ENCODE measurements at regions not wholly inside any gene's neighbourhood (a gene's known extent, or its start where the extent isn't known, plus 50 kb on each side); places are given as distances from the start of the nearest gene placed in this dataset.
"Not testable (repeated sequence)": the region's sequence is repeated elsewhere in the genome, so short reads cannot be mapped to it uniquely, and the experiment has no call there.

DNA sequence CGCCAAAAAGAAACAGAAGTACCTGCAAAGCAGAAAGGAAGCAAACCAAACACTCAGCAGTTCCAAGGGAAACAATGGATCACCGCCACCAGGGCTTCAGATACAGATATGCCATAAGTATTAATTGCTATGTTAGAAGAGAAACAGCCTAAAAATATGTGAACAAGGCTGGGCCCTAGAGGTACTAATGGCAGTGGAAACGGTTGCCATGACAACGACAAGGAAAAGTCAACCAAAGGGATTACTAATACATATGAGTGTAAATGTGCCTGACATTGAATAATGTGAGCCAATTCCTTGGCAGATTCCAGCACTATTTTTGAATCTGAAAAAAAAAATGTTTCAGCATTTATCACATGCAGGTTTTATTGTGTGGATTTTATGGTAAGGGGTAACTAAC is 75.0 kb downstream of the CAVIN4 start:
- Histone ChIP-seq H3K4me3 (ENCODE audit: low read length) (no peak overlapping the region), H3K27me3 (replicated peaks; ENCODE audit: insufficient read depth, low read length) (no peaks in the 10 kb centered on the region), H3K9me3 (replicated peaks; ENCODE audit: insufficient read depth, low read length) (no peaks in the 10 kb centered on the region), H3K79me2 (ENCODE audit: low read length) (no peaks in the 10 kb centered on the region), H3K4me1 (ENCODE audit: low read length) (no peaks in the 10 kb centered on the region), H3F3A (ENCODE audit: insufficient read depth, low read length) (no peaks in the 10 kb centered on the region), H3K27ac (ENCODE audit: low read length) (no peak overlapping the region), H3K36me3 (replicated peaks; ENCODE audit: insufficient read depth, low read length) (no peaks in the 10 kb centered on the region), H2AFZ (ENCODE audit: low read length) (no peak overlapping the region), H3K9me2 (replicated peaks; ENCODE audit: insufficient read depth, low read length) (no peaks in the 10 kb centered on the region), H4K20me1 (ENCODE audit: insufficient read depth, low read length) (no peaks in the 10 kb centered on the region), H3K9ac (ENCODE audit: low read length) (no peak overlapping the region), H3K4me2 (ENCODE audit: low read depth, low read length) (no peak overlapping the region)
- no peak for TF ChIP-seq EZH2phosphoT487 (IDR thresholded peaks at IDR 0.05; ENCODE audit: low read length)
- TF ChIP-seq, protein P1, sequence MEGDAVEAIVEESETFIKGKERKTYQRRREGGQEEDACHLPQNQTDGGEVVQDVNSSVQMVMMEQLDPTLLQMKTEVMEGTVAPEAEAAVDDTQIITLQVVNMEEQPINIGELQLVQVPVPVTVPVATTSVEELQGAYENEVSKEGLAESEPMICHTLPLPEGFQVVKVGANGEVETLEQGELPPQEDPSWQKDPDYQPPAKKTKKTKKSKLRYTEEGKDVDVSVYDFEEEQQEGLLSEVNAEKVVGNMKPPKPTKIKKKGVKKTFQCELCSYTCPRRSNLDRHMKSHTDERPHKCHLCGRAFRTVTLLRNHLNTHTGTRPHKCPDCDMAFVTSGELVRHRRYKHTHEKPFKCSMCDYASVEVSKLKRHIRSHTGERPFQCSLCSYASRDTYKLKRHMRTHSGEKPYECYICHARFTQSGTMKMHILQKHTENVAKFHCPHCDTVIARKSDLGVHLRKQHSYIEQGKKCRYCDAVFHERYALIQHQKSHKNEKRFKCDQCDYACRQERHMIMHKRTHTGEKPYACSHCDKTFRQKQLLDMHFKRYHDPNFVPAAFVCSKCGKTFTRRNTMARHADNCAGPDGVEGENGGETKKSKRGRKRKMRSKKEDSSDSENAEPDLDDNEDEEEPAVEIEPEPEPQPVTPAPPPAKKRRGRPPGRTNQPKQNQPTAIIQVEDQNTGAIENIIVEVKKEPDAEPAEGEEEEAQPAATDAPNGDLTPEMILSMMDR (IDR thresholded peaks at IDR 0.05; ENCODE audit: low read length) = no peak
- no peak for TF ChIP-seq EZH2 (optimal IDR thresholded peaks at IDR 0.05; ENCODE audit: low read depth, low read length)
- no peak for DNase-seq

DNA sequence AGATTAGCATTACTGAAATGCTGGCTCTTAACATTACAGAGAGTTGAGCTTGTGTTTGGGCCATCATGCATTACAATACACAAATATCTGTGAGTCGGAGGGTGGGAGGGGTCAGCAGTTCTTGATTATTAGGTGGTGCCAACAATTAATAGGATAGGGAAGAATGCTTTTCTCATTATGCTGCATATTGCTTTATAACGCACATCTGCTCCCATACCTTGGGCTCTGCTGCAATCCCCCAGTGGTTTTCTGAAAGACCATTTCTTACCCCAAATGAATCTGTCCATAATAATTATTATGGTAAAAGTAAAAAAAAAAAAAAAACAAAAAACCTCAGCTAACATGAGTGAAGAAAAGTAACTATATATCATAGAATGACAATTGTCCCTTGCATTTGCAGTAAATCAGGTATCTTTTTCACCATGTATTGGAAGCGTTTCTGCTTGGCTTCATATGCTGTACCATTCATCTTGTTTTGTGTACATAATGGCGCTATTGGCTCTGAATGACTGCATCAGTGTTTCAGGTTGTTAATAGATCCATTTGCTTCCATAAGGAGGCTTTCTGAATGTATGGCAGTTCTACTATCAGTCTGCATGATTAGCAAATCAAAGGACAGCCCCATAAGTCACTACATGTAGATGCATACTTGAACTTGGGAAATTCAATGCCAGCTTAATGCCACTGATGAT is 75.9 kb downstream of the CAVIN4 start:
- Histone ChIP-seq H3K9me3 (replicated peaks; ENCODE audit: insufficient read depth, low read length) (no peaks in the 10 kb centered on the region), H3K36me3 (replicated peaks; ENCODE audit: insufficient read depth, low read length) (no peaks in the 10 kb centered on the region), H2AFZ (ENCODE audit: low read length) (no peak overlapping the region), H3K27me3 (replicated peaks; ENCODE audit: insufficient read depth, low read length) (no peaks in the 10 kb centered on the region), H4K20me1 (ENCODE audit: insufficient read depth, low read length) (no peaks in the 10 kb centered on the region), H3K9ac (ENCODE audit: low read length) (no peak overlapping the region), H3K9me2 (replicated peaks; ENCODE audit: insufficient read depth, low read length) (no peaks in the 10 kb centered on the region), H3K27ac (ENCODE audit: low read length) (no peak overlapping the region), H3F3A (ENCODE audit: insufficient read depth, low read length) (no peaks in the 10 kb centered on the region), H3K79me2 (ENCODE audit: low read length) (no peaks in the 10 kb centered on the region), H3K4me2 (ENCODE audit: low read depth, low read length) (no peak overlapping the region), H3K4me3 (ENCODE audit: low read length) (no peak overlapping the region), H3K4me1 (ENCODE audit: low read length) (no peaks in the 10 kb centered on the region)
- TF ChIP-seq EZH2 (optimal IDR thresholded peaks at IDR 0.05; ENCODE audit: low read depth, low read length) (no peak), EZH2phosphoT487 (IDR thresholded peaks at IDR 0.05; ENCODE audit: low read length) (no peak)
- TF ChIP-seq, protein P1 (IDR thresholded peaks at IDR 0.05; ENCODE audit: low read length) = no peak
- DNase-seq = no peak

DNA sequence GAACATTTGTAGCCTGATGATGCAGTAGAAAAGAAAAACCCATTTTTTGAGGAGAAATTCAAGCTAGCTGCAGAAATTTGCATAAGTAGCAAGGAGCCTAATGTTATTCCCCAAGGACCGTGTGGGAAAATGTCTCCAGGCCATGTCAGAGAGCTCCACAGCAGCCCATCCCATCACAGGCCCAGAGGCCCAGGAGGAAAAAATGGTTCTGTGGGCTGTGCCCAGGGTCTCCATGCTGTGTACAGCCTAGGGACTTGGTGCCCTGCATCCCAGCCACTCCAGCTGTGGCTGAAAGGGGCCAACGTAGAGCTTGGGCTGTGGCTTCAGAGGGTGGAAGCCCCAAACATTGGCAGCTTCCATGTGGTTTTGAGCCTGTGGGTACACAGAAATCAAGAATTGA is 79.0 kb downstream of the CAVIN4 start:
- H3K36me3 ChIP-seq (replicated peaks; ENCODE audit: insufficient read depth, low read length); H3K4me2 ChIP-seq (ENCODE audit: low read depth, low read length); H3K27ac ChIP-seq (ENCODE audit: low read length); H3K4me1 ChIP-seq (ENCODE audit: low read length); H3K4me3 ChIP-seq (ENCODE audit: low read length); H4K20me1 ChIP-seq (ENCODE audit: insufficient read depth, low read length); H3K9me3 ChIP-seq (replicated peaks; ENCODE audit: insufficient read depth, low read length); DNase-seq; H2AFZ ChIP-seq (ENCODE audit: low read length); H3K27me3 ChIP-seq (replicated peaks; ENCODE audit: insufficient read depth, low read length); H3K9me2 ChIP-seq (replicated peaks; ENCODE audit: insufficient read depth, low read length); H3K9ac ChIP-seq (ENCODE audit: low read length); H3K79me2 ChIP-seq (ENCODE audit: low read length); H3F3A ChIP-seq (ENCODE audit: insufficient read depth, low read length): not testable (repeated sequence)

DNA sequence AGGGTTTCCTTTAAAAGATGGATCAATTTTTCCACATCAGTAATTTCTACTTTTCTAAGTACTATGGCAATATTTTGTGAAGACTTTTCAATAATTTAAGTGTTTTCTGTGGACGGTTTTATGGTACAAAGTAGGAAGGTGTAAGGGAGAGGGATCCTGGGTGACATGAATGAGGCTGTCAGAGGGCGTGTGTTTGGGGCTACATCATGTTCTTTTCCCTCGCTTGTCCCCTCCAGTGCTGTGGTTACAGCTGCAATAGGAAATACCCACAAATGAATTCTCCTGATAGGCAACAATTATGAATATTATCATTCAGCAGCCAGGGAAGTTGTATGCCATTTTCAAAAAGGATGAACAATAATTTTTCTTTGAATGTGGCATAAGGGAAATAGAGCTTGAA is 83.8 kb downstream of the CAVIN4 start:
- Histone ChIP-seq H3K27ac (ENCODE audit: low read length) (no peak overlapping the region), H3F3A (ENCODE audit: insufficient read depth, low read length) (no peaks in the 10 kb centered on the region), H3K36me3 (replicated peaks; ENCODE audit: insufficient read depth, low read length) (no peaks in the 10 kb centered on the region), H3K79me2 (ENCODE audit: low read length) (no peaks in the 10 kb centered on the region), H3K4me1 (ENCODE audit: low read length) (no peaks in the 10 kb centered on the region), H3K9me2 (replicated peaks; ENCODE audit: insufficient read depth, low read length) (no peaks in the 10 kb centered on the region), H2AFZ (ENCODE audit: low read length) (no peak overlapping the region), H3K27me3 (replicated peaks; ENCODE audit: insufficient read depth, low read length) (no peaks in the 10 kb centered on the region), H4K20me1 (ENCODE audit: insufficient read depth, low read length) (no peaks in the 10 kb centered on the region), H3K4me2 (ENCODE audit: low read depth, low read length) (no peak overlapping the region), H3K9ac (ENCODE audit: low read length) (no peak overlapping the region), H3K4me3 (ENCODE audit: low read length) (no peak overlapping the region), H3K9me3 (replicated peaks; ENCODE audit: insufficient read depth, low read length) (no peaks in the 10 kb centered on the region)
- no peak for DNase-seq
- TF ChIP-seq EZH2phosphoT487 (IDR thresholded peaks at IDR 0.05; ENCODE audit: low read length) = no peak
- TF ChIP-seq, protein P1 (IDR thresholded peaks at IDR 0.05; ENCODE audit: low read length) = no peak
- TF ChIP-seq EZH2 (optimal IDR thresholded peaks at IDR 0.05; ENCODE audit: low read depth, low read length) = no peak
